GM12873 (cell line): ENCODE measurements at regions not wholly inside any gene's neighbourhood (a gene's known extent, or its start where the extent isn't known, plus 50 kb on each side); places are given as distances from the start of the nearest gene placed in this dataset.

ENCODE experiments used
- CTCF ChIP-seq: IDR thresholded peaks from 2 replicates; pipeline ENCODE4 v1.5.1; 2012; ENCODE audit warnings: low read depth, mild to moderate bottlenecking, moderate library complexity, low read length, control low read depth; ENCODE audit not compliant: insufficient read depth; ENCODE audit errors: missing control alignments

DNA sequence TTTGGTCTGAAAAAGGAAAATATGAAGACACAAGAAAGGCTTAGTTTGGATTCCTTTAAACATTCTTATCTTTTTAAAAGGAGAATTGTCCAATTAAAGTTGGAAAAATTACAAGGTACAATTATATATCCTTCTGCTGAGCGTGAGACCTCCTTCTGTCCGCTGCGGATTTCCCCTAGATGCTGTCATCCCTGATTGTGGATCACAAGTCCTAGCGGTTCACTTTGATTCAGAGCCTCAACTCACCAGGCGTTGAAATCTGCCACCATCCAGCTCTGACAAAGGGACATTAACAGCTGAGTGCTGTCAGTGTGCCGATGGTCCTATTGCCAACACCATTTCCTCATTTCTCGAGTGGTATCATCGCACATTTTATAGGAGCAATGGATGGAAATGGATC lies 73.1 kb upstream of the PTER start:
- TF ChIP-seq CTCF = no peak

DNA sequence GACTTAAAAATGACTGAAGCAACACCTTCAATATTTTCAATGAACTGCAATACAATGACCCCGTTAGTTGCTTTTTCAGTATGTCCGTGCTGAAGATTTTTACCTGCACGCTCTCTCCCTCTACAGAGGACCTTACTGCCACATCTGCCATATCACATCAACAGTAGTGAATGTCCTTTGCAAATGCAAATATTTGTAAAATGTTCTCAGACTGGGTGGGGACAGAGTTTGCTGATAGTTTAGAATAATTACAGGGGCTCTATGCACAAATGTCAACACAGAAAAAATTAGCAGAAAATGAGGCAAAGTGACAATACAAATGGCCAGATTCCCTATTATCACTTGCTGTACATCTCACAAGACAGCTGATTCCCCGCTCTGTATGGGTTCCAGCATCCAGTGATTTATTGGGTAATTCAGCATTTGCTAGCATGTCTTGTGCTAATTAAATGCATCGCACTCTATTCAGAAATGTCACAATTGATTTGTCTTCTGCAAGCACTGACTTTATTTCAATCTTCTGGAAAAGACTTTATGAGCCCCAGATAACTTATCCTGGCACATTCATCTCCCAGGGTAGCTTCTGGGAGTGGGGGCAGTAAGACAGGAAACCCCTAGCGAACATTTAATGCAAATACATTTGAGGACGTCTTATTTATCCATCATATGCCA lies 69.1 kb upstream of the PTER start:
- TF ChIP-seq CTCF = no peak

DNA sequence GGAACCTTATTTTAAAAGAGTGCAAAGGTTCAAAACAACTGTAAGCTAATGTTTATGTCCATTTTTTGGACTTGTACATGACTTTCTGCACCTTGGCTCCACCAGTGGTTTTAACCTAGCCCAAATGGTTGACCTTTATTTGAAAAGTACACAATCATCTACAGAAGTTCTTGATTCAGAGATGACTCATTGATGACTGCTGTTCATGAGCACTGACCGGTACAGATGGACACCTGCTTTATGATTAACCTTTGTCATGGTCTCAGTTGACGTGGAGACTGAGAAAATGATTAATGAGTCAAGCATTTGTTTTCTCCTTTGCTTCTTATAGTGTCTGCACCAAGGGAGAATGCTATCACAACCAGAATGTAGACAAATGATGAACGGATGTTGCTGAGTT lies 55.7 kb upstream of the PTER start:
- no peak for TF ChIP-seq CTCF

DNA sequence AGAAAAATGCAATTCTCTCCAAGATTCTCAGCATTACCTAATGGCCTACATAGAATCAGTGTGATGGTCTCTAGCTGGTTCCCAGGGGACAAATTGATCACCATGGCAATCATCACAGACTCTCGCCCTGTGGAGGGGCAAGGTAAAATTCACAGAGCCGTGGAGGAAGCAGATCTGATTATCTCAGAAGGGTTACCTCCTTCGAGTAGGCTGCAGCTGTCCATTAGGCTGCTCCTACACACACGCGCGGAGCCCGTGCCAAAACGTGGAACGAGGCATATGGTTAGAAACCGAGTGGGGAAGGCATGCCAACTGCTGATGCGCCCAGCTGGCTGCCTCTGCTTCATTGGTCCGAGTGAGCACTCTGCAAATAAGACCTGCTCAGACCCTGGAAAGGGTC lies 52.8 kb upstream of the PTER start:
- no peak for TF ChIP-seq CTCF

DNA sequence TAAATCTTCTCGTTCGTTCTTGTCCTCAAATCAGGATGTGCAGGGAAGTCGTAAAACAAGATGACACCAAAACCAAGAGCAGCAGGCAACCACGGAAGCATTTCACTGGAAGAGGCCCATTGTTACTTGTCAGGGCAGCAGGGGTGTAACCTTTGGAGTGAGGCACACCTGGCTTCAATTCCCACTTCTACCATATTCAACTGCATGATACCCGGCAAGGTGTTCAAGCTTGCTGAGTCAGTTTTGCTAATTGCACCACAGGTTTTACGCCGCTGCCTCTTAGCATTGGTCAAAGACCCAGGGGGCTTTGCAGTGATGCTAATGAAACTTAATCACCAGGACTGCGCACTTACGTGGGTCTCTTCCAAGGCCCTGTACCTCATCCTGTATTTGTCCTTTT lies 50.0 kb upstream of the PTER start:
- no peak for TF ChIP-seq CTCF
